Stomach (tissue), 8 donors: ENCODE measurements at regions not wholly inside any gene's neighbourhood (a gene's known extent, or its start where the extent isn't known, plus 50 kb on each side); places are given as distances from the start of the nearest gene placed in this dataset.
A peak's percentile ranks its signal among the peaks of the same experiment; 100 is the strongest.
"Not testable (repeated sequence)": the region's sequence is repeated elsewhere in the genome, so short reads cannot be mapped to it uniquely, and the experiment has no call there.

Experiments
- DNase-seq, 2 donors: peaks; one replicate each; pipeline versions ENCODE4 v3.0.0 to v3.0.0-alpha.2; 2013 to 2019
- H3K27ac ChIP-seq, 5 donors: fragments of 200-600 bp in 4 of 5; sonication (generic) in 4 of 5; one replicate each; pipeline ENCODE4 v1.5.1; 2013 to 2019; ENCODE audit warnings: mild to moderate bottlenecking in 1 of 5, moderate library complexity in 1 of 5
- H3K27me3 ChIP-seq, 3 donors: fragments of 200-600 bp; sonication (generic); one replicate each; pipeline ENCODE4 v1.5.1; 2017 to 2019; ENCODE audit warnings: mixed run types in 1 of 3
- H3K36me3 ChIP-seq, 4 donors: fragments of 200-600 bp; sonication (generic); 1 replicate in 3 of 4; 2 replicates in 1 of 4; pipeline ENCODE4 v1.5.1; 2016 to 2019
- H3K4me1 ChIP-seq, 4 donors: fragments of 200-600 bp; sonication (generic); one replicate each; pipeline ENCODE4 v1.5.1; 2016 to 2019
- H3K4me3 ChIP-seq, 4 donors: fragments of 200-600 bp; sonication (generic) in 3 of 4; one replicate each; pipeline ENCODE4 v1.5.1; 2016 to 2019; ENCODE audit warnings: mild to moderate bottlenecking in 1 of 4
- H3K9me3 ChIP-seq, 4 donors: fragments of 200-600 bp; sonication (generic); one replicate each; pipeline ENCODE4 v1.5.1; 2016 to 2019
- CTCF ChIP-seq, 7 experiments: fragments of 450-650 bp in 4 of 7; fragments of 200-600 bp in 3 of 7; sonication (generic) in 3 of 7; IDR thresholded peaks; one replicate each; pipeline ENCODE4 v1.5.1; 2016 to 2019; ENCODE audit warnings: antibody characterized with exemption in 7 of 7, control low read depth in 2 of 7, mild to moderate bottlenecking in 1 of 7
- EP300 ChIP-seq: sonication (generic); formaldehyde crosslinking; IDR thresholded peaks from one replicate; pipeline ENCODE4 v1.6.1; 2017; ENCODE audit warnings: antibody characterized with exemption
- POLR2A ChIP-seq, 4 donors: fragments of 450-650 bp; IDR thresholded peaks; one replicate each; pipeline ENCODE4 v1.6.1; 2016; ENCODE audit warnings: antibody characterized with exemption in 4 of 4, control low read depth in 2 of 4, mild to moderate bottlenecking in 1 of 4, moderate library complexity in 1 of 4
- POLR2AphosphoS5 ChIP-seq, 3 donors: sonication (generic); formaldehyde crosslinking; IDR thresholded peaks; one replicate each; pipeline ENCODE4 v1.6.1; 2016; ENCODE audit warnings: antibody characterized with exemption in 3 of 3
- WGBS, 5 donors: extraction: QIAGEN DNeasy Blood & Tissue Kit in 3 of 5; methylation state at CpG; one replicate each; pipeline versions ENCODE4 v1.1.5 to v1.1.7; 2013 to 2018; 5-methylcytosine and 5-hydroxymethylcytosine counted together
- intact Hi-C: fragments of 100-400 bp; cut with DNase I; formaldehyde crosslinking; loops from one replicate; pipeline ENCODE4 v1.15.1; 2023; ENCODE audit warnings: low total_unique reads
- donor health status: healthy with polysubstance abuse.
- donor health status: Bipolar disorder and iron deficiency.
- donor health status: healthy.

GRCh38 chr13:33678906-33679657 lies 138.9 kb upstream of the RFC3 start:
- no peaks in the 10 kb centered on the region for H3K36me3 ChIP-seq
- peaks cover 26 to 54% (median 38%) of the 10 kb centered on the region in 4 donors for H3K4me1 ChIP-seq
- no peaks in the 10 kb centered on the region for H3K9me3 ChIP-seq
- H3K27ac ChIP-seq: peak overlapping the region; percentile 81 to 90 (median 84)
- peak in 2 of 3 donors; percentile 28 to 58 for TF ChIP-seq POLR2AphosphoS5 (IDR thresholded peaks at IDR 0.05)
- TF ChIP-seq CTCF (IDR thresholded peaks at IDR 0.05): no peak
- TF ChIP-seq POLR2A (IDR thresholded peaks at IDR 0.05): no peak
- TF ChIP-seq EP300: no peak
- intact Hi-C loops: no loop called here
- 12 to 33% (median 18%) methylated on average over 11 of the region's 11 CpGs for WGBS, 5 donors
- peak overlapping the region in 3 of 4 donors; percentile 8 to 19 (median 14) for H3K4me3 ChIP-seq
- no peaks in the 10 kb centered on the region for H3K27me3 ChIP-seq
- DNase-seq: peak; percentile 83 to 86

DNA sequence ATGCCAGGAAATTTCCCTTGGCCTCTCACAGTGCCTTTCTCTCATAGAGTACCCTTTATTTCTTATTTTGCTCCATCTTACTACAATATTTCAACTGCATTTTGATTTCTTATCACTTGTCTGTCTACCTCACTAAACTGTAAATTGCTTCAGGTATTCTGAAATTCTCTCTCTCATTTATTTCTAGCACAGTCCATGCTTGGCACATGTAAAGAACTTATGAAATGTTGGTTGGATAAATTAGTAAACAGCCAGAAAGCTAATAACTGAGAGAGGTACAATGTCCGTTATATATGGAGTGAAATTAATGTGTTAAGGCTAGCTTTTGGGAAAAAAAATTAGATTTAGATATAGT lies 138.3 kb upstream of the RFC3 start:
- no peak for DNase-seq
- Histone ChIP-seq H3K36me3 (no peaks in the 10 kb centered on the region), H3K4me3 (peak overlapping the region in 3 of 4 donors; percentile 8 to 19 (median 14)), H3K9me3 (no peaks in the 10 kb centered on the region), H3K4me1 (peaks cover 26 to 52% (median 38%) of the 10 kb centered on the region in 4 donors), H3K27ac (peak overlapping the region; percentile 81 to 90 (median 84)), H3K27me3 (no peaks in the 10 kb centered on the region)
- WGBS, 5 donors: 48 to 71% (median 60%) methylated on average over 1 of the region's 1 CpG
- intact Hi-C loops: no loop called here
- TF ChIP-seq POLR2A (IDR thresholded peaks at IDR 0.05) (no peak), EP300 (no peak), POLR2AphosphoS5 (IDR thresholded peaks at IDR 0.05) (no peak), CTCF (IDR thresholded peaks at IDR 0.05) (no peak)

GRCh38 chr13:33682020-33682564 lies 135.9 kb upstream of the RFC3 start:
- TF ChIP-seq POLR2A (IDR thresholded peaks at IDR 0.05): no peak
- no peak for TF ChIP-seq POLR2AphosphoS5 (IDR thresholded peaks at IDR 0.05)
- TF ChIP-seq EP300: no peak
- no peak for TF ChIP-seq CTCF (IDR thresholded peaks at IDR 0.05)
- Histone ChIP-seq H3K9me3 (no peaks in the 10 kb centered on the region), H3K27ac (no peak overlapping the region), H3K36me3 (no peaks in the 10 kb centered on the region), H3K4me3 (no peak overlapping the region), H3K27me3 (no peaks in the 10 kb centered on the region), H3K4me1 (peaks cover 15 to 33% (median 22%) of the 10 kb centered on the region in 4 donors)
- WGBS, 5 donors: 95 to 98% (median 96%) methylated on average over 28 to 35 of the region's 35 CpGs
- DNase-seq: no peak
- intact Hi-C loops: no loop called here

DNA sequence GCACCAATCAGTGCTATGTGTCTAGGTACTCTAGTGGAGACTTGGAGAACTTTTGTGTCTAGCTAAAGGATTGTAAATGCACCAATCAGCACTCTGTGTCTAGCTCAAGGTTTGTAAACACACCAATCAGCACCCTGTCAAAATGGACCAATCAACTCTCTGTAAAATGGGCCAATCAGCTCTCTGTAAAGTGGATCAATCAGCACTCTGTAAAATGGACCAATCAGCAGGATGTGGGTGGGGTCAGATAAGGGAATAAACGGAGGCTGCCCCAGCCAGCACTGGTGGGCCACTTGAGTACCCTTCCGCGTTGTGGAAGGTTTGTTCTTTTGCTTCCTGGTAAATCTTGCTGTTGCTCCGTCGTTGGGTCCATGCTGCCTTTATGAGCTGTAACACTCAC lies 135.3 kb upstream of the RFC3 start:
- H3K36me3 ChIP-seq, H3K27me3 ChIP-seq, DNase-seq, H3K27ac ChIP-seq, intact Hi-C loops, H3K4me3 ChIP-seq, H3K9me3 ChIP-seq: not testable (repeated sequence)
- H3K4me1 ChIP-seq: peaks cover 10 to 27% (median 18%) of the 10 kb centered on the region in 4 donors
- WGBS, 5 donors: 83 to 94% (median 83%) methylated on average over 5 of the region's 5 CpGs

GRCh38 chr13:33683376-33683775 lies 134.6 kb upstream of the RFC3 start:
- no peak for DNase-seq
- no peak overlapping the region for H3K4me3 ChIP-seq
- no peak overlapping the region for H3K27ac ChIP-seq

More at GRCh38 chr13:33683376-33683775, 134.6 kb upstream of the RFC3 start:
- TF ChIP-seq CTCF (IDR thresholded peaks at IDR 0.05): no peak
- no peak for TF ChIP-seq EP300
- TF ChIP-seq POLR2A (IDR thresholded peaks at IDR 0.05): no peak
- TF ChIP-seq POLR2AphosphoS5 (IDR thresholded peaks at IDR 0.05): no peak
- Histone ChIP-seq H3K9me3 (no peaks in the 10 kb centered on the region), H3K27me3 (no peaks in the 10 kb centered on the region), H3K4me1 (peaks cover 9 to 20% (median 11%) of the 10 kb centered on the region in 4 donors), H3K36me3 (no peaks in the 10 kb centered on the region)
- 78 to 89% (median 85%) methylated on average over 5 of the region's 5 CpGs for WGBS, 5 donors
- intact Hi-C loops: no loop called here
